HCT116 (cell line): ENCODE measurements at regions not wholly inside any gene's neighbourhood (a gene's known extent, or its start where the extent isn't known, plus 50 kb on each side); places are given as distances from the start of the nearest gene placed in this dataset.

Experiments used
- ATAC-seq: fragments of 200-7000 bp; cut with Tn5 transposase; 2 replicates; pipeline ENCODE4 v1.9.1; 2020; ENCODE audit warnings: mild to moderate bottlenecking, moderate library complexity
- BruUV-seq: library from RNA; stranded (reverse); fragments of 400-500 nt; replicated peaks from 2 replicates; lab custom pipeline; 2021; lab: Mats Ljungman, UMichigan
- CTCF ChIA-PET: fragments of 300-600 bp; sonication (Branson Sonifier 250); formaldehyde crosslinking; loops from one replicate; lab custom pipeline; 2021; ENCODE audit warnings: antibody characterized with exemption; lab: Charles Lee
- POLR2A ChIA-PET: fragments of 300-600, 350-600 bp; sonication (Branson Sonifier 250); formaldehyde crosslinking; loops from one replicate; lab custom pipeline; 2021; ENCODE audit warnings: antibody characterized with exemption; lab: Charles Lee
- RAD21 ChIA-PET, 2 experiments: fragments of 300-600 bp; sonication (Branson Sonifier 250); formaldehyde crosslinking; loops; one replicate each; lab custom pipeline; 2023; ENCODE audit warnings: low total read pairs in 2 of 2; ENCODE audit not compliant: uncharacterized antibody in 2 of 2, unreplicated experiment in 2 of 2, low non-redundant PET in 1 of 2; lab: Charles Lee
- DNase-seq: peaks from one replicate; pipeline ENCODE4 v3.0.0-alpha.2; 2010; ENCODE audit warnings: low read depth, low spot score
- H2AFZ ChIP-seq: fragments of 200-600 bp; shearing (Covaris generic), sonication (generic); 2 replicates; pipeline ENCODE4 v1.6.1; 2017; ENCODE audit warnings: low read depth, mixed run types, mixed read lengths, antibody characterized with exemption, low read length; ENCODE audit not compliant: poor library complexity, severe bottlenecking
- H3K27ac ChIP-seq: 2 replicates; pipeline ENCODE4 v1.5.1; 2012; ENCODE audit warnings: low read depth, low read length
- H3K27me3 ChIP-seq: fragments of 200-600 bp; sonication (generic); 2 replicates; pipeline ENCODE4 v1.6.1; 2016; ENCODE audit warnings: mixed run types, low read length, mixed read lengths; ENCODE audit not compliant: insufficient read depth
- H3K36me3 ChIP-seq, 2 experiments: fragments of 200-500 bp in 1 of 2; fragments of 200-600 bp in 1 of 2; sonication (Bioruptor generic) in 1 of 2; sonication (generic) in 1 of 2; 2 replicates each; pipeline versions ENCODE4 v1.5.1 to v1.6.1; 2014 to 2016; ENCODE audit warnings: low read length in 2 of 2, inconsistent platforms in 1 of 2, mixed read lengths in 1 of 2, mixed run types in 1 of 2; ENCODE audit not compliant: insufficient read depth in 2 of 2, control insufficient read depth in 1 of 2
- H3K4me1 ChIP-seq, 2 experiments: fragments of 200-600 bp in 1 of 2; sonication (generic) in 1 of 2; 2 replicates each; pipeline versions ENCODE4 v1.5.1 to v1.6.1; 2012 to 2017; ENCODE audit warnings: low read length in 2 of 2, inconsistent platforms in 1 of 2, mild to moderate bottlenecking in 1 of 2, mixed read lengths in 1 of 2, mixed run types in 1 of 2, moderate library complexity in 1 of 2; ENCODE audit not compliant: insufficient read depth in 2 of 2, control insufficient read depth in 1 of 2
- H3K4me2 ChIP-seq: fragments of 200-600 bp; sonication (generic); 2 replicates; pipeline ENCODE4 v1.6.1; 2017; ENCODE audit warnings: mixed run types, low read length, mixed read lengths
- H3K4me3 ChIP-seq, 2 experiments: fragments of 200-600 bp in 1 of 2; sonication (generic) in 1 of 2; replicated peaks in 1 of 2; 2 replicates each; pipeline ENCODE4 v1.5.1; 2011 to 2016; ENCODE audit warnings: low read length in 2 of 2, control low read depth in 1 of 2, low read depth in 1 of 2, mild to moderate bottlenecking in 1 of 2, mixed read lengths in 1 of 2, mixed run types in 1 of 2
- H3K79me2 ChIP-seq: fragments of 200-600 bp; sonication (generic); 2 replicates; pipeline ENCODE4 v1.6.1; 2017; ENCODE audit warnings: mild to moderate bottlenecking, mixed run types, low read length, moderate library complexity, mixed read lengths; ENCODE audit not compliant: insufficient read depth
- H3K9ac ChIP-seq: fragments of 200-600 bp; sonication (generic); 2 replicates; pipeline ENCODE4 v1.6.1; 2016; ENCODE audit warnings: low read length, mixed read lengths
- H3K9me2 ChIP-seq: fragments of 200-600 bp; sonication (generic), shearing (Covaris generic); 2 replicates; pipeline ENCODE4 v1.6.1; 2017; ENCODE audit warnings: mixed run types, mild to moderate bottlenecking, moderate library complexity; ENCODE audit not compliant: insufficient read depth
- H3K9me3 ChIP-seq, 2 experiments: fragments of 200-500 bp in 1 of 2; fragments of 200-600 bp in 1 of 2; sonication (Bioruptor generic) in 1 of 2; sonication (generic) in 1 of 2; 2 replicates each; pipeline ENCODE4 v1.6.1; 2014 to 2017; ENCODE audit warnings: low read length in 2 of 2, mixed read lengths in 2 of 2, inconsistent platforms in 1 of 2, low read depth in 1 of 2, mild to moderate bottlenecking in 1 of 2, mixed run types in 1 of 2, moderate library complexity in 1 of 2; ENCODE audit not compliant: control insufficient read depth in 1 of 2, insufficient read depth in 1 of 2
- H4K20me1 ChIP-seq: fragments of 200-600 bp; sonication (generic), shearing (Covaris generic); 2 replicates; pipeline ENCODE4 v1.6.1; 2017; ENCODE audit warnings: mixed run types, mild to moderate bottlenecking, moderate library complexity; ENCODE audit not compliant: insufficient read depth
- CBX3 ChIP-seq: IDR thresholded peaks from 2 replicates; pipeline ENCODE4 v1.6.1; 2012; ENCODE audit warnings: low read depth
- CEBPB ChIP-seq: IDR thresholded peaks from 2 replicates; pipeline ENCODE4 v1.6.1; 2012; ENCODE audit warnings: low read depth
- EGR1 ChIP-seq: IDR thresholded peaks from 2 replicates; pipeline ENCODE4 v1.6.1; 2012; ENCODE audit warnings: low read depth
- ELF1 ChIP-seq: IDR thresholded peaks from 2 replicates; pipeline ENCODE4 v1.6.1; 2012; ENCODE audit warnings: low read depth, borderline replicate concordance
- EZH2 ChIP-seq: fragments of 200-600 bp; sonication (generic); IDR thresholded peaks from 2 replicates; pipeline ENCODE4 v1.6.1; 2017; ENCODE audit warnings: antibody characterized with exemption, mixed run types
- EZH2phosphoT487 ChIP-seq: fragments of 200-600 bp; IDR thresholded peaks from 2 replicates; pipeline ENCODE4 v1.6.1; 2018; ENCODE audit warnings: antibody characterized with exemption, borderline replicate concordance
- FOSL1 ChIP-seq: IDR thresholded peaks from 2 replicates; pipeline ENCODE4 v1.6.1; 2012; ENCODE audit warnings: low read depth
- intact Hi-C: fragments of 100-400 bp; cut with micrococcal nuclease; formaldehyde crosslinking; loops from 2 replicates; pipeline ENCODE4 v1.10.0; 2022
- TF ChIP-seq, protein P1 (sequence below): IDR thresholded peaks from 2 replicates; pipeline ENCODE4 v1.6.1; 2011; ENCODE audit warnings: mild to moderate bottlenecking, low read length, moderate library complexity; ENCODE audit not compliant: insufficient replicate concordance; ENCODE audit errors: extremely low read depth

DNA sequence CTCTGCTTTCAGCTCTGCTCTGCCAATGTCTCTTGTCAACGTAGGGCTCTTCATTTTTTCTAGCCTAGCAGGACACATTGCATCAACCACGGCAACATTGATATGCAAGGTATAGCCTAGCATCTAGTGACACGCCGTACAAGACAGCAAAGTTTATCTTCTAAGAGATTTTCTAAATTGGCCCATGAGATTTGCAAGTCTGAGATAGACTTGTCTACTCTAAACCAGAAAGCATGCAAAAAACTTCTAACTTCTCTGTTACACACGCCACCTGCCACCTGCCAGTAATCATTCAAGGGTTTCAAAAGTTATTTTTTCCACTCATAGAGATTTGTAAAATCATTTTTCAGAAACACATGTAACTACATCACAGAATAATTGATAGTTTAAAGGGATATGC lies 1265.7 kb downstream of the C4orf33 start:
- Histone ChIP-seq H3K79me2 (no peaks in the 10 kb centered on the region), H3K27ac (no peak overlapping the region), H3K9me3 (no peaks in the 10 kb centered on the region), H4K20me1 (no peaks in the 10 kb centered on the region), H3K4me2 (no peak overlapping the region), H3K9me2 (no peaks in the 10 kb centered on the region), H3K4me3 (no peak overlapping the region), H2AFZ (no peak overlapping the region), H3K9ac (no peak overlapping the region), H3K36me3 (no peaks in the 10 kb centered on the region), H3K4me1 (no peaks in the 10 kb centered on the region), H3K27me3 (no peaks in the 10 kb centered on the region)
- intact Hi-C loops = no loop called here
- POLR2A ChIA-PET = no interaction called here
- DNase-seq = no peak
- RAD21 ChIA-PET = no interaction called here
- no peak for ATAC-seq
- no peak for TF ChIP-seq EGR1
- TF ChIP-seq EZH2 = no peak
- no peak for TF ChIP-seq ELF1
- TF ChIP-seq CBX3 = no peak
- TF ChIP-seq FOSL1 = no peak
- TF ChIP-seq EZH2phosphoT487 = no peak
- TF ChIP-seq CEBPB = no peak
- BruUV-seq = no TSS peak
- CTCF ChIA-PET = no interaction called here

DNA sequence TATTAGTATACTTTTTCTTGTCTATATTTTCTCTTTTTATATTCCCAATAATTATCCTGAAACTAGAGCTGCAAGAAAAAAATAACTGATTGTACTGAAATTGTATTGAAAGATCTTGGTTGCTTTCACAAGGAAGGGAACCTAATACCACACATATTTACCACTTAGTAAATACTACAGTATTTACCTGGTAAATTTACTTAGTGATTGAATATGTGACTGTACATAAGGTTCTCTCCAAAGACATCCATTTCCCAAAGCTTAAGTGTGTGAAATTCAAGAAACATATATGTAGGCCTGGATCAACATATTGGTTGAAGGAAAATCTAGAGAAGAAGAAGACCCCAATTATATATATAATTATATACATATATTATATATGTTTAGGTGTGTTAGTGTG lies 1272.7 kb downstream of the C4orf33 start:
- ATAC-seq (no peak), DNase-seq (no peak)
- CTCF ChIA-PET = no interaction called here
- no peaks in the 10 kb centered on the region for H3K36me3 ChIP-seq
- H3K4me3 ChIP-seq = no peak overlapping the region
- no peak overlapping the region for H3K4me2 ChIP-seq
- H3K9me2 ChIP-seq = no peaks in the 10 kb centered on the region
- RAD21 ChIA-PET = no interaction called here
- no TSS peak for BruUV-seq
- H3K4me1 ChIP-seq = no peaks in the 10 kb centered on the region
- intact Hi-C loops = no loop called here
- no peak overlapping the region for H3K9ac ChIP-seq
- no peaks in the 10 kb centered on the region for H3K9me3 ChIP-seq
- H3K27me3 ChIP-seq = no peaks in the 10 kb centered on the region
- peak overlapping the region; percentile 29 for H2AFZ ChIP-seq
- POLR2A ChIA-PET = no interaction called here
- no peaks in the 10 kb centered on the region for H4K20me1 ChIP-seq
- no peak overlapping the region for H3K27ac ChIP-seq
- TF ChIP-seq, protein P1, sequence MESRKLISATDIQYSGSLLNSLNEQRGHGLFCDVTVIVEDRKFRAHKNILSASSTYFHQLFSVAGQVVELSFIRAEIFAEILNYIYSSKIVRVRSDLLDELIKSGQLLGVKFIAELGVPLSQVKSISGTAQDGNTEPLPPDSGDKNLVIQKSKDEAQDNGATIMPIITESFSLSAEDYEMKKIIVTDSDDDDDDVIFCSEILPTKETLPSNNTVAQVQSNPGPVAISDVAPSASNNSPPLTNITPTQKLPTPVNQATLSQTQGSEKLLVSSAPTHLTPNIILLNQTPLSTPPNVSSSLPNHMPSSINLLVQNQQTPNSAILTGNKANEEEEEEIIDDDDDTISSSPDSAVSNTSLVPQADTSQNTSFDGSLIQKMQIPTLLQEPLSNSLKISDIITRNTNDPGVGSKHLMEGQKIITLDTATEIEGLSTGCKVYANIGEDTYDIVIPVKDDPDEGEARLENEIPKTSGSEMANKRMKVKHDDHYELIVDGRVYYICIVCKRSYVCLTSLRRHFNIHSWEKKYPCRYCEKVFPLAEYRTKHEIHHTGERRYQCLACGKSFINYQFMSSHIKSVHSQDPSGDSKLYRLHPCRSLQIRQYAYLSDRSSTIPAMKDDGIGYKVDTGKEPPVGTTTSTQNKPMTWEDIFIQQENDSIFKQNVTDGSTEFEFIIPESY = no peak
- no peaks in the 10 kb centered on the region for H3K79me2 ChIP-seq
